ENCODE measurements at regions not wholly inside any gene's neighbourhood (a gene's known extent, or its start where the extent isn't known, plus 50 kb on each side); places are given as distances from the start of the nearest gene placed in this dataset.

- Histone ChIP-seq H2AK5ac (ENCODE audit: low read depth, low read length) (no peak overlapping the region), H2BK15ac (ENCODE audit: low read depth, low read length) (no peak overlapping the region), H2BK5ac (ENCODE audit: low read depth, low read length, poor library complexity, severe bottlenecking) (no peak overlapping the region), H2AFZ (replicated peaks; ENCODE audit: low read length, poor library complexity) (no peak overlapping the region), H4K5ac (ENCODE audit: low read depth, low read length) (no peak overlapping the region), H3K27me3 (ENCODE audit: control insufficient read depth, insufficient read depth, low read length) (no peaks in the 10 kb centered on the region), H2BK20ac (ENCODE audit: low read depth, low read length) (no peak overlapping the region), H3K18ac (ENCODE audit: low read depth, low read length) (no peak overlapping the region), H2AK9ac (replicated peaks; ENCODE audit: low read depth, low read length, poor library complexity) (no peak overlapping the region), H3K36me3 (ENCODE audit: control insufficient read depth, insufficient read depth, low read length) (no peaks in the 10 kb centered on the region), H3K56ac (ENCODE audit: extremely low read depth, insufficient read depth, low read length) (no peak overlapping the region), H3K4me2 (ENCODE audit: low read depth, low read length) (no peak overlapping the region), H3K4ac (ENCODE audit: low read depth, low read length) (no peak overlapping the region), H3K4me3 (ENCODE audit: insufficient read depth, low read depth, low read length) (no peak overlapping the region), H3K14ac (replicated peaks; ENCODE audit: low read depth, low read length) (no peak overlapping the region), H4K20me1 (ENCODE audit: insufficient read depth, low read length) (no peaks in the 10 kb centered on the region), H3K9ac (ENCODE audit: low read depth, low read length) (no peak overlapping the region), H4K91ac (ENCODE audit: insufficient read depth, low read depth, low read length) (no peak overlapping the region), H3K27ac (ENCODE audit: insufficient read depth, low read length) (no peak overlapping the region), H3K9me1 (ENCODE audit: insufficient read depth, low read length) (no peaks in the 10 kb centered on the region), H3K23ac (ENCODE audit: low read depth, low read length) (no peak overlapping the region), H4K8ac (ENCODE audit: low read depth in 2 of 2, low read length in 2 of 2) (no peak overlapping the region), H2BK120ac (ENCODE audit: low read depth, low read length) (no peak overlapping the region), H3K4me1 (ENCODE audit: control insufficient read depth, insufficient read depth, low read length) (no peaks in the 10 kb centered on the region), H3K9me3 (ENCODE audit: control insufficient read depth, insufficient read depth, low read length) (peaks cover 7% of the 10 kb centered on the region; the same call in 1 of the 2 replicates), H3K79me1 (ENCODE audit: low read depth in 1 of 2, low read length in 2 of 2) (no peaks in the 10 kb centered on the region)
- intact Hi-C loops (cut with micrococcal nuclease) = no loop called here
- WGBS, 2 experiments (ENCODE audit: extremely low coverage in 2 of 2, insufficient read length in 1 of 2) = 83% methylated on average over 1 of the region's 4 CpGs; no CpG with 5 or more reads in 1 of the 2 experiments
- no peak for DNase-seq
- dilution Hi-C loops (cut with HindIII; ENCODE audit: low sequenced_read_pairs, unreplicated experiment) = no loop called here
- ChIA-PET CTCF (no interaction called here), POLR2A (ENCODE audit: unreplicated experiment) (no interaction called here)
- no TSS peak for BruUV-seq (replicated peaks)
- no peak for TF ChIP-seq ELK1 (IDR thresholded peaks at IDR 0.05; ENCODE audit: borderline replicate concordance, low read depth, low read length)
- no peak for TF ChIP-seq MAZ (IDR thresholded peaks at IDR 0.05; ENCODE audit: borderline replicate concordance, low read depth, low read length)
- TF ChIP-seq USF2 (IDR thresholded peaks at IDR 0.05; ENCODE audit: low read depth, low read length) = no peak
- TF ChIP-seq RCOR1 (IDR thresholded peaks at IDR 0.05; ENCODE audit: insufficient replicate concordance, low read length) = no peak
- no peak for TF ChIP-seq RAD21 (IDR thresholded peaks at IDR 0.05; ENCODE audit: low read length)
- TF ChIP-seq NFE2L2 (IDR thresholded peaks at IDR 0.05; ENCODE audit: low read depth, low read length) = no peak
- TF ChIP-seq MAFK (IDR thresholded peaks at IDR 0.05; ENCODE audit: low read depth, low read length) = no peak
- TF ChIP-seq CTCF (conservative IDR thresholded peaks at IDR 0.05; ENCODE audit: low read depth, low read length) = no peak
- TF ChIP-seq BHLHE40 (IDR thresholded peaks at IDR 0.05; ENCODE audit: low read depth, low read length) = no peak
- no peak for TF ChIP-seq RFX5 (IDR thresholded peaks at IDR 0.05; ENCODE audit: low read depth, low read length)
- TF ChIP-seq CHD1 (IDR thresholded peaks at IDR 0.05; ENCODE audit: low read depth, low read length) = no peak
- no peak for TF ChIP-seq CEBPB (IDR thresholded peaks at IDR 0.05; ENCODE audit: low read depth, low read length)
- TF ChIP-seq SMC3 (IDR thresholded peaks at IDR 0.05; ENCODE audit: low read depth, low read length) = no peak
- no peak for TF ChIP-seq MXI1 (IDR thresholded peaks at IDR 0.05; ENCODE audit: borderline replicate concordance, low read depth, low read length)
- no peak for TF ChIP-seq FOS (IDR thresholded peaks at IDR 0.05; ENCODE audit: low read depth, low read length)
- TF ChIP-seq POLR2A (IDR thresholded peaks at IDR 0.05; ENCODE audit: low read depth, low read length) = no peak
- no peak for ATAC-seq (ENCODE audit: low read depth)
- in situ Hi-C loops (cut with MboI; ENCODE audit: low sequenced_read_pairs) = no loop called here
These were observed 542.4 kb upstream of the RGMB start for GRCh38 chr5:98231089-98231488.
